GOT3 (cell line): ENCODE measurements at regions not wholly inside any gene's neighbourhood (a gene's known extent, or its start where the extent isn't known, plus 50 kb on each side); places are given as distances from the start of the nearest gene placed in this dataset.

Source experiments
- DNase-seq: peaks from one replicate; lab custom pipeline; 2025; ENCODE audit warnings: mixed read lengths; lab: John Stamatoyannopoulos, UW

- DNase-seq = no peak
Measured at GRCh38 chr21:35692311-35692710, 368.0 kb downstream of the SETD4 start.

- no peak for DNase-seq
Measured at GRCh38 chr21:35690436-35690835, 369.9 kb downstream of the SETD4 start.

DNA sequence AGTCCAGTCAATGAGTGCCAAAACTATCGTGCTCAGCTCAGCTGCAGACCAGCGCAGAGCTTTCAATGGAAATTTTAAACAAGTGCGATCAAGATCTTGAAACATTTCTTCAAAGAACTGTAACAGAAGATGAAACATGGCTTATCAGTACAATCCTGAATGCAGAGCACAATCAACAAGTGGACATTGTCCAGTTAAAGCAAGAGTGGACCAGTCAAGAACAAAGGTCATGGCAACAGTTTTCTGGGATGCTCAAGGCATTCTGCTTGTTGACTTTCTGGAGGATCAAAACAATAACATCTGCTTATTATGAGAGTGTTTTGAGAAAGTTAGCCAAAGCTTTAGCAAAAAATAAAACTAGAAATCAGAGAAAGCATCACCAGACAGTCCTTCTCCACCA lies 374.2 kb downstream of the SETD4 start:
- no peak for DNase-seq

GRCh38 chr21:35683664-35684304 lies 376.5 kb downstream of the SETD4 start:
- no peak for DNase-seq

- DNase-seq = no peak
Measured at GRCh38 chr21:35682904-35683549, 377.3 kb downstream of the SETD4 start.

DNA sequence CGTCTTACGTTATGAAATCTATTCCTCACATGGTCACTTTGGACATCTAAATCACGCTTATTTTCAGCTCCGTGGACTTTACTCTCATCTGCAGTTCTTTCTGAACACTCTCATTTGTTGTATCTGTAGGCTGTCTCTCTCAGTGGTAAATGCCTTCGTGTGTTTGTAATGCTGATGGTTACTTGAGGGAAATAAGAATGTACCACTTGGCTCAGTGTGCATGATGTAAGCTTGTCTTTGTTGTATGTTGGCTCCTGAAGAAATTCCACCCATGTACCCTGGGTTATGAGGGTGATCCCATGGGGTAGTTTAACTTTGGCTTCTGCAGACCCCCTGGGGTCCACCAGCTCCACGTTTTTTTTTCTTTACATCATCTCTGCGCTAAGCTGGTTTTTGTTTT lies 378.4 kb downstream of the SETD4 start:
- DNase-seq = no peak

DNA sequence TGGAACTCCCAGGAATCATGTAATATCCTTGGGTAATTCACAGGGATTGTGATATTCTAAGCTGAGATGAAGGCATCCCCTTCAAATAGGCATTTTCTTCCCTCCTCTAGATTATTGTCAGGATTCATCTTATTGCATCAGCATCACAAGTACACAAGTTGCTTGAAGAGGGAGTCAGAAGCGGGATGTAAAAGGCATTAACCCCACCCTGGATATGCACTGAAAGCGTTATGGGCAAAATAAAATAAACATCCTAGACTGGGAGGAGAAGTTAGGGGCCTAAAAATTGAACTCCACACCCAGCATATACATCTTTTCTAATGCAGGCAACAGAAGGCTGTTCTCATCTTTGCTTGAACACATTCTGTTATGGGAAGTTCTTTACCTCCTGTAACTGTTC lies 381.2 kb downstream of the SETD4 start:
- no peak for DNase-seq

DNA sequence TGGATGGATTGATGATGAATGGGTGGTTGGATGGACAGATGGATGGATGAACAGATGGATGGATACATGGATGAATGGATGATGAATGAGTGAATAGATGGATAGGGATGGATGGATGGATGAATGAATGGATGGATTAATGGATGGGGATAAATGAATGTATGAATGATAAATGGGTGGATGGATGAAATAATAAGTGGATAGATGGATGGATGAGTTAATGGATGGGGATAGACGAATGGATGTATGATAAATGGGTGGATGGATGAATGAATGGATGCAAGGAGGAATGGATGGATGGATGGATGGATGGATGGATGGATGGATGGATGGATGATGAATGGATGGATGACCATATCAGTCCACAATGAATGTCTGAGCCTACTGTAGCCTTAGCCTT lies 381.9 kb downstream of the SETD4 start:
- no peak for DNase-seq

GRCh38 chr21:35677298-35677841 lies 383.0 kb downstream of the SETD4 start:
- no peak for DNase-seq

- DNase-seq = no peak
Measured at GRCh38 chr21:35674895-35675470, 385.3 kb downstream of the SETD4 start.

GRCh38 chr21:35674091-35674671 lies 386.1 kb downstream of the SETD4 start:
- DNase-seq = no peak

DNA sequence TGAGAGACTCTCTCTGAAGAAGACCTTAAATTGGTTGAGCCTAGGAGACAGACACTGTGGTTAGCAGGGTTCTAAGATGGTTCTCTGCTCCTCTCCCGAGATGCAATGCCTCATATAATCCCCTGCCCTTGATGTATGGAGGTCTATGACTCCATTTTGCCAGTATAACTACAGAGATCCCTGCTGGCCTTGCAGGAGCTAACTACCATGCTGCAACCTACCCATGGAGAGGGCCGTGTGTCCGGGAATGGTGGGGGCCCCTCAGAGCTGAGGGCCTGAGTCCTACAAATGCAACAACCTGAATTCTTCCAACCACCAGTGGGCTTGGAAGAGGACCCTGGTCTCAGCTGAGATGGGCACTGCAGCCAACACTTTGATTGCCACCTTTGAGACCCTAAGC lies 388.0 kb downstream of the SETD4 start:
- DNase-seq = no peak

DNA sequence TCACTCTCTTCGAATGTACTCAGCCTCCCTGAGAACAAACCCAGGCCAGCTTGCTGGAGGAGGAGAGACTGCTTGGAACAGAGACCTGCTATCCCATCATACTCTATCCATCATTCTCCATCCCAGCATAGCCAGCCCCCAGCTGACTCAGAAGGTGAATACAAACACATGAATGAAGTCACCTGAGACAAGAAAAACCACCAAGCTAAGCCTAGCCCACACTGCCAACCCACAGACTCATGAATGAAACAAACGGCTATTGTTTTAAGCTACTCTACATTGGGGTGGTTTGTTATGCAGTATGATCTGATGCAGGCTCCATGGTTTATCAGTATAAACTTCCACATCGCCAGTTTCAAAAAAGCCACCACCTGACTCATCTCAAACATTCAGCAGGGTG lies 395.6 kb downstream of the SETD4 start:
- no peak for DNase-seq

DNA sequence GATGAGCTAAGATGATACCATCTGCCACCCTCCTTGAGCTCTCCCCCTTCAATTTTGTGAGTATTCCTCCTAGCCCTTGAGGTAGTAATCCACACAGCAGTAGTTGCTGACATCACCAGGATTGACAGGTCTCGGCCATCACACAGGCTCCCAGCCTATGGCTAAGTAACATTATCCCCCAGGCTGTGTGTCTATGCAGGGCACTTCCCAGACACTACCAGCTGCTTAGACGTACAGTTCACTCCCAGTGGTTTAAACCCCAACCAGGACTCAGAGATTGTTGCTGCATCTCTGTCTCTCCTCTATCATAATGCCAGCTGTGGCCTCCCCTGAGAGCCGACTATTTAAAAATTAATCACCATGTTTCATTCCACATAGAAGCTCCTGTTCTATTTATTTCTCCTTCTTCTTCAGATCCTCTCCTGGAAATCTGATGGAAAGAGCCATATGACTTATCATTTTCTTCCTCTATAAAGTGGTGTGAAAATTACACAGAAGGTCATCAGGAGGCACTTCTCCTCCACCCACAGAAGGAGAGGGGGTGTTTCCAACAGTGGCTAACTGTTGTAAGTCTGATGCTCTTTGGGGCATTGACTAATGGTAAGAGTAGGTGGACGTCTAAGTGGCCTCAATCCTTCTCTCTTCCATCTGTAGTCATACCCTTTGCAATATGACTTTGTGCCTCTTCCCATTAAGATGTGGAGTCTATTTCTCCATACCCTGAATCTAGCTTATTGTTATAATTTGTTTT lies 396.3 kb downstream of the SETD4 start:
- DNase-seq = no peak

DNA sequence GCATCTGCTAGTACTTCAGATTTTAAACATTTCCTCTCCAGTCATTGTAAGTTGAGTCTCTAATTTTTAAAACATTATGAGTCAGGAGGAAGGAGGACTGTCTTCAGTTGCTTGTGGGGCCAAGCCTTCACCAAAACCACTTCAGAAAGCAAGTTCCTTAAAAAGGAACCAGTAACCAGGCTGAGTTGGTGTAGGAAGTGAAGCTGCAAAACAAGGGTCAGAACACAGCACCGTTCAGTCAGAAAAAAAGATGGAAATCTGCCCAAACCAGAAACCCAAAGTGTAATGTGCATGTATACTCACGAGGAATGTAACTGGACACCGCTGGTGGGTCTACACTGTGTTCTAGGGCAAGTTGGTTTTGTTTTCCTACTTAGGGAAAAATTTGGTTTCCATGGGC lies 402.1 kb downstream of the SETD4 start:
- no peak for DNase-seq

DNA sequence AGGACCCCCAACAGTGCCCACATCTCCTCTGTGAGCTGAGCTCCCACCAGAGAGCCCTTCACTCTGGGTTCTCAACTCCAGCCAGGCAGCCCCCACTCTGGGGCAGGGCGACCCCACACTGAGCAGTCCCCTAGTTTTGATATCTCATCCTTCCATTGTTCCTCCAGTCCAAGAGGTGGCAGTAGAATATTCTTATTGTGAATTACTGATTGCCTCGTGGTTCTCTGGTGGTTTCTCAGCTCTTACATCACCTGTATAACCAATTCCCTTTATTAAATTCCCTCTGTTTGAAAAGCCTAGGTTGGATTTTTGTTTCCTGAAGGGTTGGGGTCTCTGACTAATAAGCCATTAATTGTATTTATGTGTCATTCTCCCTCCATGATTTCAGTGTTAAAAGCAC lies 407.5 kb downstream of the SETD4 start:
- DNase-seq = no peak

DNA sequence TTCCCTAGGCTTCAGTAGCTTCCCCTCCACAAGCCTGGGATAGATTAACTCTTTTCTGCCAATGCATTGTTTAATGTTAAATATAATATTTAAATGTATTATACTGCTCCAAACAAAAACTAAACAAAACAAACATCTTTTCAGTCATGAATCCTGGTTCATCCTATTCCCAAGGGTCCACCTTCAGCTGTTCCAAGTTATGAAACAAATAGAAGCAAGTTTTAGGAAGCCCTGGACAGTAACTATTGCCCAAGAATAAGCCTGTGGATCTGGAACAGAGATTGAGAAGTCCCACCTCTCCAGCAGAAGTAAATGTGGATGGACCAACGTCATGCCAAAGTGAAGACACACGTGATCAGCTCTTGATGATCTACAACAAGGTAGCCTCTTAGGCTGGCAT lies 408.1 kb downstream of the SETD4 start:
- no peak for DNase-seq

DNA sequence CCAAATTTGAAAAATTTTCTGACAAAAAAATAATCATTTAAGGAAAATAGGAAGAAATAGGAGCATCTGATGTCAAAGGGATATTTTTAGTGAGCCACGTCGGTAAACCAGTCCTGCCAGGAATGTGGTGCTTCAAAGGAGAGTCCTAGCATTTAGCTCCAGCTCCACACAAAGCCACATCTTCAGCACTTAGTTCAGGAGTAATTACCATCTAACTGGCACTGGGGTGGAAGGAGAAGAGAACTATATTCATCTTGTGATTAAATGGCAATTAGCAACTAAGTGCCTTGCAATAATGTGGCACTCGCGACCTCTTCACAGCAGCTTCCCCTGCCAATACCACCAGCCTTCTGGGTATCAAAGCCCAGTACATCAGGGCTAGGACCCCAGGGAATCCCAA lies 409.1 kb downstream of the SETD4 start:
- DNase-seq = no peak

DNA sequence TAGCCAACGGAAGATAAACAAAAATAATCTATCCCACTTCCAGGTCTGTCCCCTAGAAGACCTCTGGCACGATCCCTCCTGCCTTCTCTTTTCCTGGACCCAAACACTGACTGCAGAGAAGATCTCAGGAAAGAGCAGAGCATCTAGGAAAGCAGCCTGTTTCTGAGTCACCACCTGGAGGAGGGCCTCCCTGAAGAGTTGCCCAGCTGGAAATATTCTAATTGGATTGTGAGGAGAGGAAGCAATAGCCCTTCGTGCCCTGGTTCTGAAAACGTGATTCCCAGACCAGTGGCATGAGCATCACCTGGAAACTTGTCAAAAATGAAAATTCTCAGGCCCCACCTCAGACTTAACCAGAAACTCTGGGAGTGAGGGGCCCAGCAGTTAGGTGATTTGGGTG lies 411.1 kb downstream of the SETD4 start:
- DNase-seq = no peak

DNA sequence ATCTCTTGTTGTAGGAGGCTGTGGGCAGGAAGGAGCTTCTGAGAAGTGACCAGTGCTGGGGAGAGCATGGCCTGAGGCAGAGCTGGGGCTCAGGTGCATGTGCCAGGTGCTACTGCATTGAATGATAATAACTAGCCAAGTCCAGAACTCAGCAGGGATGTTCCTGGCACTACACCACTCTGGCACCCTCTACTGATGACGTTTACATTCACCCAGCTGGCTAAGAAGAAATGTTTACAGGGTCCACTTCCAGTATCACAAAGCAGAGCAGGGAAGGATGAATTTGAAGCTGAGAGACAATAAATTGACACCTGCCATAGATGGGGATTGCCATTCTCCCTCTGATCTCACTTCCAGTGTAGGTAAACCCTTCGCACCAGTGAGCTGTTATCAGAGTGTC lies 411.8 kb downstream of the SETD4 start:
- no peak for DNase-seq

- DNase-seq = no peak
Measured at GRCh38 chr21:35646606-35647005, 413.7 kb downstream of the SETD4 start.

DNA sequence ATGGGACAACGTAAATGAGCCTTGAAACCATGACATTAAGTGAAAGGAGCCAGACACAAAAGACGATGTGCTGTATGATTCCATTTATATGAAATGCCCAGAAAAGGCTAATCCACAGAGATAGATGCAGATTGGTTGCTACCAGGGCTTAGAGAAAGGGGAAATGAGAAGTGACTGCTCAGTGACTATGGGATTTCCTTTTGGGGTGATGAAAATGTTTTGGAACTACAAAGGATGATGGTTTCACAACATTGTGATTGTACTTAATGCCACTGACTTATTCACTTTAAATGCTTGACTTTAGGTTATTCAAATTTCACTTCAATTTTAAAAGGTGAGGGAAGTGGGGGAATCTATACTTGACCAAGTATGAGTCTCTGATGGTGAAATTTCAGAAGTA lies 414.3 kb downstream of the SETD4 start:
- no peak for DNase-seq
